Panc1 (cell line): ENCODE measurements at regions not wholly inside any gene's neighbourhood (a gene's known extent, or its start where the extent isn't known, plus 50 kb on each side); places are given as distances from the start of the nearest gene placed in this dataset.

ENCODE experiments used
- ATAC-seq: fragments of 200-7000 bp; cut with Tn5 transposase; 2 replicates; pipeline ENCODE4 v1.9.1; 2020; ENCODE audit warnings: mild to moderate bottlenecking, moderate library complexity
- BruUV-seq: library from RNA; stranded (reverse); fragments of 400-500 nt; replicated peaks from 2 replicates; lab custom pipeline; 2021; lab: Mats Ljungman, UMichigan
- CTCF ChIA-PET: fragments of 300-600 bp; sonication (Branson Sonifier 250); formaldehyde crosslinking; loops from one replicate; lab custom pipeline; 2022; ENCODE audit warnings: antibody characterized with exemption; lab: Charles Lee
- POLR2A ChIA-PET: fragments of 300-600 bp; sonication (Branson Sonifier 250); formaldehyde crosslinking; loops from one replicate; lab custom pipeline; 2022; ENCODE audit warnings: antibody characterized with exemption; lab: Charles Lee
- DNase-seq: peaks from one replicate; pipeline ENCODE4 v3.0.0-alpha.2; 2010; ENCODE audit warnings: low read depth, low spot score
- H3K27ac ChIP-seq: 2 replicates; pipeline ENCODE4 v1.5.1; 2011; ENCODE audit warnings: mild to moderate bottlenecking, low read length, inconsistent platforms
- H3K27me3 ChIP-seq: fragments of 200-500 bp; sonication (Bioruptor generic); 2 replicates; pipeline ENCODE4 v1.6.0; 2014; ENCODE audit warnings: low read length, inconsistent platforms; ENCODE audit not compliant: control insufficient read depth, insufficient read depth
- H3K36me3 ChIP-seq: fragments of 200-500 bp; sonication (Bioruptor generic); 2 replicates; pipeline ENCODE4 v1.5.1; 2014; ENCODE audit warnings: inconsistent platforms, mild to moderate bottlenecking, low read length, moderate library complexity; ENCODE audit not compliant: control insufficient read depth, insufficient read depth
- H3K4me1 ChIP-seq: 2 replicates; pipeline ENCODE4 v1.5.1; 2011; ENCODE audit warnings: inconsistent platforms, mild to moderate bottlenecking, low read length, moderate library complexity; ENCODE audit not compliant: control insufficient read depth, insufficient read depth
- H3K4me3 ChIP-seq, 2 experiments: 2 replicates each; pipeline ENCODE4 v1.5.1; 2011 to 2012; ENCODE audit warnings: low read depth in 2 of 2, low read length in 2 of 2, mild to moderate bottlenecking in 2 of 2, inconsistent platforms in 1 of 2, moderate library complexity in 1 of 2
- H3K9me3 ChIP-seq: fragments of 200-500 bp; sonication (Bioruptor generic); 2 replicates; pipeline ENCODE4 v1.5.1; 2014; ENCODE audit warnings: low read depth, mild to moderate bottlenecking, inconsistent platforms, low read length, moderate library complexity; ENCODE audit not compliant: control insufficient read depth, insufficient read depth
- CTCF ChIP-seq: fragments of 450-650 bp; IDR thresholded peaks from 2 replicates; pipeline ENCODE4 v1.5.1; 2017; ENCODE audit warnings: mild to moderate bottlenecking
- POLR2AphosphoS5 ChIP-seq: IDR thresholded peaks from 2 replicates; pipeline ENCODE4 v1.6.1; 2012; ENCODE audit warnings: mild to moderate bottlenecking, low read depth, low read length, moderate library complexity
- REST ChIP-seq, 2 experiments: IDR thresholded peaks; 2 replicates each; pipeline ENCODE4 v1.6.1; 2011 to 2012; ENCODE audit warnings: low read depth in 2 of 2, control low read depth in 1 of 2, low read length in 1 of 2, mild to moderate bottlenecking in 1 of 2, moderate library complexity in 1 of 2; ENCODE audit not compliant: insufficient read depth in 1 of 2
- SIN3A ChIP-seq: IDR thresholded peaks from 2 replicates; pipeline ENCODE4 v1.6.1; 2012; ENCODE audit warnings: low read depth, mild to moderate bottlenecking, low read length, moderate library complexity, borderline replicate concordance; ENCODE audit not compliant: insufficient read depth
- TCF7L2 ChIP-seq: IDR thresholded peaks from 2 replicates; pipeline ENCODE4 v1.6.1; 2011; ENCODE audit warnings: mild to moderate bottlenecking, low read depth, low read length, inconsistent platforms
- in situ Hi-C: cut with HindIII; loops from 2 replicates; pipeline ENCODE4 v1.10.0; 2016; ENCODE audit warnings: low sequenced_read_pairs, low pct_unique_long_range_greater_than_20kb
- intact Hi-C: fragments of 100-400 bp; cut with micrococcal nuclease; formaldehyde crosslinking; loops from one replicate; pipeline ENCODE4 v1.10.0; 2022; ENCODE audit not compliant: unreplicated experiment

- Histone ChIP-seq H3K9me3 (no peaks in the 10 kb centered on the region), H3K27me3 (no peaks in the 10 kb centered on the region), H3K4me3 (no peak overlapping the region), H3K4me1 (no peaks in the 10 kb centered on the region), H3K27ac (no peak overlapping the region), H3K36me3 (no peaks in the 10 kb centered on the region)
- intact Hi-C loops = no loop called here
- POLR2A ChIA-PET = no interaction called here
- no TSS peak for BruUV-seq
- no peak for TF ChIP-seq REST (IDR thresholded peaks at IDR 0.05; ENCODE audit: insufficient read depth in 1 of 2, low read depth in 2 of 2, low read length in 1 of 2)
- no peak for TF ChIP-seq POLR2AphosphoS5
- TF ChIP-seq TCF7L2 = no peak
- no peak for TF ChIP-seq SIN3A
- TF ChIP-seq CTCF = no peak
- CTCF ChIA-PET = no interaction called here
- ATAC-seq (no peak), DNase-seq (no peak)
- in situ Hi-C loops = no loop called here
These were observed 285.7 kb upstream of the VWC2 start for GRCh38 chr7:49487830-49488140.

GRCh38 chr7:49488573-49488972 is 284.9 kb upstream of the VWC2 start:
- DNase-seq (no peak), ATAC-seq (no peak)
- ChIA-PET POLR2A (no interaction called here), CTCF (no interaction called here)
- H3K4me3 ChIP-seq = no peak overlapping the region
- H3K27ac ChIP-seq = no peak overlapping the region
- H3K9me3 ChIP-seq = no peaks in the 10 kb centered on the region
- H3K36me3 ChIP-seq = no peaks in the 10 kb centered on the region
- no peaks in the 10 kb centered on the region for H3K27me3 ChIP-seq
- TF ChIP-seq REST (IDR thresholded peaks at IDR 0.05; ENCODE audit: insufficient read depth in 1 of 2, low read depth in 2 of 2, low read length in 1 of 2) = no peak
- TF ChIP-seq POLR2AphosphoS5 = no peak
- no peak for TF ChIP-seq SIN3A
- TF ChIP-seq TCF7L2 = no peak
- TF ChIP-seq CTCF = no peak
- H3K4me1 ChIP-seq = no peaks in the 10 kb centered on the region
- intact Hi-C loops = no loop called here
- no TSS peak for BruUV-seq
- in situ Hi-C loops = no loop called here
